ENCODE measurements at regions not wholly inside any gene's neighbourhood (a gene's known extent, or its start where the extent isn't known, plus 50 kb on each side); places are given as distances from the start of the nearest gene placed in this dataset.

DNA sequence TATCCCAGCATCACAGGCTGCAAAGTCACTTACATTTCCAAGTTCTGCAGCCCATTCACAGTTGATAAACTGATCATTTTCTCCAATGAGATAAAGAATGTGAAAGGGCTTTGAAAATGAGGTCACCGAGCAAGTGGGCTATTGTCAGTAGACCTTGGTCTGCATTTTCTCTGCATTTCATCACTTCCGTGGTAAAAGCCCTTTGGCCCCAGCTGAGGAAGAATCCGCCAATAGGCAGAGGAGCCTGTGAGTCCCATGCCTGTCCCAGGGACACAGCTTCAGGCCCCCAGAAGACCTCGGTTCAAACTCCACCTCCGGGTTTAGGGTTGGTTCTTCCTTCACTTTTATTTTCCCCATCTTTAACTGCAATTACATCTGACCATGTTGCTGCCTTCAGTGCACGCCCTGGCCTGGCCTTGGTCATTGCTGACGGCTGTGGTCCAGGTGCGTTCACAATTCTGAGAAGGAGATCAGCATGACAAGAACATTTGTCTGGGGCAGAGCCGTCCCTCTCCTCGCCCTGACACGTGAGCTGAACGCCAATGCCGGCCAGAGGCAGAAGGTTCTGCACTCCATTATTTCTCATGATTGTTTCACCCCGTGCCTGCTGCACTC, 292.5 kb downstream of the TCERG1L start:
- H3K9me3 ChIP-seq (ENCODE audit: control insufficient read depth, low read length) = no peaks in the 10 kb centered on the region
- H3K4me1 ChIP-seq (ENCODE audit: control insufficient read depth, insufficient read depth, low read length) = no peaks in the 10 kb centered on the region
- H3K36me3 ChIP-seq (ENCODE audit: control insufficient read depth, insufficient read depth, low read length, severe bottlenecking) = no peaks in the 10 kb centered on the region
- no peaks in the 10 kb centered on the region for H3K27me3 ChIP-seq (replicated peaks; ENCODE audit: control insufficient read depth, insufficient read depth, low read length)
- no peak overlapping the region for H3K9ac ChIP-seq (ENCODE audit: low read length)
- DNase-seq (ENCODE audit: low read depth) = no peak
- no peak overlapping the region for H3K4me3 ChIP-seq (ENCODE audit: low read length)

DNA sequence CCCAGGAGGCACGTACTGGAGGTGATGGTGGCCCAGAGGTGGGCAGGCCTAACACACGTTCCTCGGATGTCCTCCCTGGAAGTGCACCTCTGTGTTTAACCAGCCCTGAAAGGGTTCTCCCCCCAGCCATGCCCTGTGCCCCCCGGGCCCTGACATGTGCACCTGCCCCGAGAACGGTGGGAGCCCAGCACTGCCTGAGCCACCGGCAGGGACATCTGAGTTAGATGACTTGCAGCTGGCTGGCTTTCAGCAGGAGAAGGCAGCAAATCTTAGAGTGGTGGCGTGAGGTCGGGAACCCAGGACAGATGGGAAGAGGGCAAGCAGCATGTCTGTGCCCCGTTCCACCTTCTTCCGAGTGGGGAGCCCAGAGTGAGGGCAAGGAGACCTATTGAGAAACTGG, 291.8 kb downstream of the TCERG1L start:
- Histone ChIP-seq H3K4me3 (ENCODE audit: low read length) (no peak overlapping the region), H3K9ac (ENCODE audit: low read length) (no peak overlapping the region), H3K27me3 (replicated peaks; ENCODE audit: control insufficient read depth, insufficient read depth, low read length) (no peaks in the 10 kb centered on the region), H3K36me3 (ENCODE audit: control insufficient read depth, insufficient read depth, low read length, severe bottlenecking) (no peaks in the 10 kb centered on the region), H3K9me3 (ENCODE audit: control insufficient read depth, low read length) (no peaks in the 10 kb centered on the region), H3K4me1 (ENCODE audit: control insufficient read depth, insufficient read depth, low read length) (no peaks in the 10 kb centered on the region)
- no peak for DNase-seq (ENCODE audit: low read depth)

DNA sequence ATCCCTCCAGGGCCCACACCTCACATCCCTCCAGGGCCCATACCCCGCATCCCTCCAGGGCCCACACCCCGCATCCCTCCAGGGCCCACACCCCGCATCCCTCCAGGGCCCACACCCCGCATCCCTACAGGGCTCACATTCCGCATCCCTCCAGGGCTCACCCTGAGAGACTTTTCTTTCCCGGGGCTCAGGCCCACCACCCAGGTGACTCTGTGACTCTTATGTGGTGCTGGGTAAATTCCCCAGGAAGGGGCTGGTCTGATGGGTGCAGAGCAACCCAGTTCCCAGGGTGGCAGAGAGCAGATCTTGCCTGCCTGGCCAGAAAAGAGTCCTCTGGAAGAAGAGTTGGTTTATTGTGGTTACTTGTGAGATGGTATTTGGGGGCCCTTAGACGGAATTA, 290.7 kb downstream of the TCERG1L start:
- Histone ChIP-seq H3K9me3 (ENCODE audit: control insufficient read depth, low read length) (no peaks in the 10 kb centered on the region), H3K4me3 (ENCODE audit: low read length) (no peak overlapping the region), H3K36me3 (ENCODE audit: control insufficient read depth, insufficient read depth, low read length, severe bottlenecking) (no peaks in the 10 kb centered on the region), H3K9ac (ENCODE audit: low read length) (no peak overlapping the region), H3K4me1 (ENCODE audit: control insufficient read depth, insufficient read depth, low read length) (no peaks in the 10 kb centered on the region), H3K27me3 (replicated peaks; ENCODE audit: control insufficient read depth, insufficient read depth, low read length) (no peaks in the 10 kb centered on the region)
- no peak for DNase-seq (ENCODE audit: low read depth)

DNA sequence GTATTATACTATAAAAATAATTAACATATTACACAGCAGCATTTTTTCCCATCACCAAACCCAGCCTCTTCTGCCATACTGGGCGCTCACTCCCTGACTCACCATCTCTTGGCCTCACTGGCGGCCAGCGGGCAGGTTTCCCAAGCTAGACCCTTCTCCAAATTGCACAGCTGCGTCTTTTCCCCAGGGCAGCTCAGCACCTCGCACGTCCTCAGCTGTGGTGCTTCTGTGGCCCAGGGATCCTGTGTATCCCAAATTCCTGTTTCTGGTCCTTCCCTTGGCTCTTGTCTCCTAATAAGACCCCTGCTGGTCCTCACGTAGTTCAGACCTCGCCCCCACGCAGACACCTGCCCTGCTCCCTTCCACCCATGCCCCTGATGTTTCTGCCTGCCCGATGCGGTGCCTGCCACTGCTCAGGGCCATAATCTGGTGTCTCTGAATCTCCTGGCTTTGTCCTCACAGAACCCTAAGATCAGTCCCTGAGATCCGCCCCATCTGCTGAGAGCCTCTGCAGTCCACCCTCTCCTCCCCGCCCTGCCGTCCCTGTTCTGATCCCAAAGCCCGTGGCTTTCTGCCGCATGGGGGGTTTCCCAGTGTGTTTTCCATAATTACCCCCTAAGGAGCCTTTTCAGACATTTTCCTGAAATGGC, 290.1 kb downstream of the TCERG1L start:
- DNase-seq (ENCODE audit: low read depth) = no peak
- Histone ChIP-seq H3K27me3 (replicated peaks; ENCODE audit: control insufficient read depth, insufficient read depth, low read length) (no peaks in the 10 kb centered on the region), H3K9me3 (ENCODE audit: control insufficient read depth, low read length) (no peaks in the 10 kb centered on the region), H3K4me1 (ENCODE audit: control insufficient read depth, insufficient read depth, low read length) (no peaks in the 10 kb centered on the region), H3K4me3 (ENCODE audit: low read length) (no peak overlapping the region), H3K36me3 (ENCODE audit: control insufficient read depth, insufficient read depth, low read length, severe bottlenecking) (no peaks in the 10 kb centered on the region), H3K9ac (ENCODE audit: low read length) (no peak overlapping the region)

DNA sequence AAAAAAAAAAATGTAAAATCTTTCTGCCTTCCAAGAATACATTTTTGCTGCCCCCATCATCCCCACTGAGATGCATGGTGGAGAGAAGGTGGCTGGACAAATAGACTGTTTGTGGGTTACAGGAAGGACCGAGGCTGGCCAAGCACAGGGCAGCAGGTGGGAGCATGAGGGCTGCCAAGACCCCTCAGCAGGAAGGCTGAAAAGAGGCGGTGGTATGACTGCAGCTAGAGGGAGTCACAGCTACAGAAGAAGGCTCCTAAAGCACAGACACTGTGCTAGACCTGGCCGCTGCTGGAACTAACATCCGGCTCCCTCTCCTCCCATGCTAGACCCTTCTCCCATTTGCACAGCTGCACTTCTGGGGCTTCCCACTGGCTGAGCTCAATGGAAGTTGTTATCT, 289.6 kb downstream of the TCERG1L start:
- no peaks in the 10 kb centered on the region for H3K4me1 ChIP-seq (ENCODE audit: control insufficient read depth, insufficient read depth, low read length)
- H3K4me3 ChIP-seq (ENCODE audit: low read length) = no peak overlapping the region
- no peaks in the 10 kb centered on the region for H3K27me3 ChIP-seq (replicated peaks; ENCODE audit: control insufficient read depth, insufficient read depth, low read length)
- no peaks in the 10 kb centered on the region for H3K36me3 ChIP-seq (ENCODE audit: control insufficient read depth, insufficient read depth, low read length, severe bottlenecking)
- no peaks in the 10 kb centered on the region for H3K9me3 ChIP-seq (ENCODE audit: control insufficient read depth, low read length)
- DNase-seq (ENCODE audit: low read depth) = no peak
- no peak overlapping the region for H3K9ac ChIP-seq (ENCODE audit: low read length)

DNA sequence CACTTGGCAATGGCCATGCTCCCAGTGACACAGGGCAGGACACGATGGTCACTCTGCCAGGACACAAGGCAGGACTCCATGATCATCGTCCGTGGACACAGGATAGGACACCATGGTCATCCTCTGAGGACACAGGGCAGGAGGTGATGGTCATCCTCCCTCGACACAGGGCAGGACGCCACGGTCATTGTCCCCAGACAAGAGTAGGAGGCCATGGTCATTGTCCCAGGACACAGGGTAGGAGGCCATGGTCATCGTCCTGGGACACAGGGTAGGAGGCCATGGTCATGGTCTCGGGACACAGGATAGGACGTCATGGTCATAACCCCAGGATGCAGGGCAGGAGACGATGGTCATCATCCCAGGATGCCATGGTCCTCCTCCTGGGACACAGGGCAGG, 289.2 kb downstream of the TCERG1L start:
- Histone ChIP-seq H3K27me3 (replicated peaks; ENCODE audit: control insufficient read depth, insufficient read depth, low read length) (no peaks in the 10 kb centered on the region), H3K9ac (ENCODE audit: low read length) (no peak overlapping the region), H3K4me3 (ENCODE audit: low read length) (no peak overlapping the region), H3K36me3 (ENCODE audit: control insufficient read depth, insufficient read depth, low read length, severe bottlenecking) (no peaks in the 10 kb centered on the region), H3K4me1 (ENCODE audit: control insufficient read depth, insufficient read depth, low read length) (no peaks in the 10 kb centered on the region), H3K9me3 (ENCODE audit: control insufficient read depth, low read length) (no peaks in the 10 kb centered on the region)
- no peak for DNase-seq (ENCODE audit: low read depth)

DNA sequence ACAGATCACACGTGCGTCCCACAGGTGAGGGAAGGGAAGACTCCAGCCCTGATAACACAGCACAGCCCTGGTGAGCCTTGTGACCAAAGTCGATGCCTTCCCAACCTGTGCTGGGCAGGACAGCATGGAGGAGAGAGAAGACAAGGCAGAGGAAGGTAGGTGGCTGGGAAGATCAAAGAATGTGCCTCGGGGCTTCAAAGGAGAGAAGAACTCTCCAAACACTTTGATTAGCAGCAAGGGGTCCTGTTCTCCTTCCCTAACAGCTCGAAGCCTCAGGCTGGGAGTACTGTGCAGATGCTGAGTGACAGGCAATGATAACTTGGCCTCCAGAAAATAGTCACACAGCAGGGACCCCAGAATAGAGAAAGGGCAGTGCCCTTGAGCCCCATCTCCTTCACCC, 288.5 kb downstream of the TCERG1L start:
- DNase-seq (ENCODE audit: low read depth) = no peak
- no peaks in the 10 kb centered on the region for H3K9me3 ChIP-seq (ENCODE audit: control insufficient read depth, low read length)
- H3K9ac ChIP-seq (ENCODE audit: low read length) = no peak overlapping the region
- H3K27me3 ChIP-seq (replicated peaks; ENCODE audit: control insufficient read depth, insufficient read depth, low read length) = no peaks in the 10 kb centered on the region
- no peak overlapping the region for H3K4me3 ChIP-seq (ENCODE audit: low read length)
- H3K4me1 ChIP-seq (ENCODE audit: control insufficient read depth, insufficient read depth, low read length) = no peaks in the 10 kb centered on the region
- no peaks in the 10 kb centered on the region for H3K36me3 ChIP-seq (ENCODE audit: control insufficient read depth, insufficient read depth, low read length, severe bottlenecking)

DNA sequence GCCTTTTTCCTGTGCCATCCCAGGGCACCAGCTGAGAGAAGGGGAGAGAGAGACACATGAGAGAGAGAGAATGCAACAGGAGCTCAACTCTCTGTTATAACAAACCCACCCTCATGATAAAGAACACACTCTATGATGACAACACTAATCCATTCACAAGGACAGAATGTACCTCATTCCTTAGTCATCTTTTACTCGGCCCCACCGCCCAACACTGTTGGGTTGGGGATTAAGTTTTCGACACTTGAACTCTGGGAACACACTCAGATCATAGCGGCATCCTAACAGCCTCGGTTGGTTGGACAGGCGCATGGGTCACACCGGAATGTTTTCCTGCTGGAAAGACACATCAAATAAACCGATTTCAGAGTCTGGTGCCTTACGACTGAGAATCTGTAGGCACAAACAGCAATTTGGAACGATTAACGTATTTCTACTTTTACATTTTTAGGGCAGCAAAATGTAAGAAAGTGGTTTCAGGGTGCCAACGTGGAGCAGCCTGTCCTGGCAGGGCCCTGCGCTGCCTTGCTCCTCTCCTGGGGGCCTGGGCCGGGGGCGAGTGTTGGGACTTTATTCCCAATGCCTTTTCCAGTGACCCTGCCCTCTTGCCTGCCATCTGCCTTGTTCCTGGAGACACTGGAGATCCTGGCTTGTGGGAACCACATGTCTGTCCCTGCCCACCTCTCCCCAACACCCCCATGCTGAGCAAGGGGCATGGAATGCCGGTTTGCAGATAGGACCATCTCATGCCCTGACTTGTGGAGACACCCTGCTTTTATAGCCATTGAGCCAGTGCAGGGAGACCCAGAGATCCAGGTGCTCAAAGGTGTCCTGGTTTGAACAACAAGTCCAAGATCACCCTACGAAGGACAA, 287.0 kb downstream of the TCERG1L start:
- H3K9ac ChIP-seq (ENCODE audit: low read length) = no peak overlapping the region
- no peak for DNase-seq (ENCODE audit: low read depth)
- H3K9me3 ChIP-seq (ENCODE audit: control insufficient read depth, low read length) = no peaks in the 10 kb centered on the region
- H3K4me3 ChIP-seq (ENCODE audit: low read length) = no peak overlapping the region
- H3K36me3 ChIP-seq (ENCODE audit: control insufficient read depth, insufficient read depth, low read length, severe bottlenecking) = no peaks in the 10 kb centered on the region
- no peaks in the 10 kb centered on the region for H3K4me1 ChIP-seq (ENCODE audit: control insufficient read depth, insufficient read depth, low read length)
- no peaks in the 10 kb centered on the region for H3K27me3 ChIP-seq (replicated peaks; ENCODE audit: control insufficient read depth, insufficient read depth, low read length)

DNA sequence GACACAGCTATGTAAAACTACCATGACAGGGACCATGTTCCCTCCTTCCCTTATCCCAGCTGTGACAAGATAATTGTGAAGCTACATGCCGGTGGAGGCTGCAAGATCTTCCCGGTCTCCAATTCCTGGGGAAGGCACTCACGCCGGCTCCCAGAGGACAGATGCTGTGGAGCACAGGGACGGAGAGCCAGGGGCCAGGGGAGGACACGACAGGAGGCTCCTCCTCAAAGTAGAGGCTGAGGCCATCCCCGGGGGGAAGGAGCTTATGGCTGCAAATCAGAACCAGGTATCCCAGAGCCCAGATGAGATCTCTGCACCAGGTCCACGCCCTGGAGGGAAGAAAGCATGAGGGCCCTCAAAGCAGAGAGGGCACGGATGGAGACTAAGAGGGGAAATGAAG, 286.2 kb downstream of the TCERG1L start:
- no peaks in the 10 kb centered on the region for H3K27me3 ChIP-seq (replicated peaks; ENCODE audit: control insufficient read depth, insufficient read depth, low read length)
- H3K9me3 ChIP-seq (ENCODE audit: control insufficient read depth, low read length) = no peaks in the 10 kb centered on the region
- no peaks in the 10 kb centered on the region for H3K36me3 ChIP-seq (ENCODE audit: control insufficient read depth, insufficient read depth, low read length, severe bottlenecking)
- no peak overlapping the region for H3K9ac ChIP-seq (ENCODE audit: low read length)
- no peaks in the 10 kb centered on the region for H3K4me1 ChIP-seq (ENCODE audit: control insufficient read depth, insufficient read depth, low read length)
- H3K4me3 ChIP-seq (ENCODE audit: low read length) = no peak overlapping the region
- no peak for DNase-seq (ENCODE audit: low read depth)

DNA sequence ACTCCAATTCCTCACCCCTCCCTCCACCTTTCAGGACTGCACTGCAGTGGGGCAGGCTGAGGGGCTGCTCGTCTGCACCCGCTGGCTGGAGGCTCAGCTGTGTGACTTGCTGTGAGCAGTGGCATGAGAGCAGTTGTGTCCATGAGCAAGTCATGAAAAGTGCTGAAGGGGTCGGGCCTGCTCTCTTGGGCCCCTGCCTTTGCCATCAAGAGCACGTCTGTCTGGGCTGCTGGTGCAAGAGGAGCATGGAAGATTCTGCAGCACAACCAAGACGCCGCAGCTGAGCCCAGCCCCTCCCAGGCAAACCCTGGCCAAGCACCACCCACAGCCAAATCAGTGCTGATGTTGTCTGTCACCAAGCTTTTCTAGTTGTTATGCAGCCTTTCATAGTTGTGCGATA, 284.3 kb downstream of the TCERG1L start:
- H3K36me3 ChIP-seq (ENCODE audit: control insufficient read depth, insufficient read depth, low read length, severe bottlenecking) = no peaks in the 10 kb centered on the region
- H3K27me3 ChIP-seq (replicated peaks; ENCODE audit: control insufficient read depth, insufficient read depth, low read length) = no peaks in the 10 kb centered on the region
- DNase-seq (ENCODE audit: low read depth) = no peak
- no peaks in the 10 kb centered on the region for H3K4me1 ChIP-seq (ENCODE audit: control insufficient read depth, insufficient read depth, low read length)
- no peaks in the 10 kb centered on the region for H3K9me3 ChIP-seq (ENCODE audit: control insufficient read depth, low read length)
- no peak overlapping the region for H3K4me3 ChIP-seq (ENCODE audit: low read length)
- H3K9ac ChIP-seq (ENCODE audit: low read length) = no peak overlapping the region

DNA sequence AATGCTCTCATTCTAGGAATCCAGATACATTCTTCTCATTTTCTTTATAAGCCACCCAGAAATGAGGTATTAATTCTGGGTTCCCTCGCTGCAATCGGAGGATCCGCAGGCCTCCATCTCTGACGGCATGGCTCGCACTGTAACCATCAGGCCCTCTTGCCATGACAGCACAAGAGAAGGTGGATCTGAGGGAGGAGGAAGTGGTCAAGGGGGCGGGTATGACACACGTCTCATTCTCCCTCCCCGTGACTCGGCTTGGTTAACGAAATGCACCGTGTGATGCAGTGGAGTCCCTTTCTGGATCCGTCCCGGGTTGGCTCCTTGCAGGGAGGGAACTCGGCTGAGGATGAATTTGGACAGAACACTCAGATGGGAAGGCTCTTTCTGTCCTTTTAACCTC, 280.2 kb downstream of the TCERG1L start:
- Histone ChIP-seq H3K4me3 (ENCODE audit: low read length) (no peak overlapping the region), H3K27me3 (replicated peaks; ENCODE audit: control insufficient read depth, insufficient read depth, low read length) (no peaks in the 10 kb centered on the region), H3K36me3 (ENCODE audit: control insufficient read depth, insufficient read depth, low read length, severe bottlenecking) (no peaks in the 10 kb centered on the region), H3K4me1 (ENCODE audit: control insufficient read depth, insufficient read depth, low read length) (no peaks in the 10 kb centered on the region), H3K9ac (ENCODE audit: low read length) (no peak overlapping the region), H3K9me3 (ENCODE audit: control insufficient read depth, low read length) (no peaks in the 10 kb centered on the region)
- no peak for DNase-seq (ENCODE audit: low read depth)
